ENCODE measurements at regions not wholly inside any gene's neighbourhood (a gene's known extent, or its start where the extent isn't known, plus 50 kb on each side); places are given as distances from the start of the nearest gene placed in this dataset.

DNA sequence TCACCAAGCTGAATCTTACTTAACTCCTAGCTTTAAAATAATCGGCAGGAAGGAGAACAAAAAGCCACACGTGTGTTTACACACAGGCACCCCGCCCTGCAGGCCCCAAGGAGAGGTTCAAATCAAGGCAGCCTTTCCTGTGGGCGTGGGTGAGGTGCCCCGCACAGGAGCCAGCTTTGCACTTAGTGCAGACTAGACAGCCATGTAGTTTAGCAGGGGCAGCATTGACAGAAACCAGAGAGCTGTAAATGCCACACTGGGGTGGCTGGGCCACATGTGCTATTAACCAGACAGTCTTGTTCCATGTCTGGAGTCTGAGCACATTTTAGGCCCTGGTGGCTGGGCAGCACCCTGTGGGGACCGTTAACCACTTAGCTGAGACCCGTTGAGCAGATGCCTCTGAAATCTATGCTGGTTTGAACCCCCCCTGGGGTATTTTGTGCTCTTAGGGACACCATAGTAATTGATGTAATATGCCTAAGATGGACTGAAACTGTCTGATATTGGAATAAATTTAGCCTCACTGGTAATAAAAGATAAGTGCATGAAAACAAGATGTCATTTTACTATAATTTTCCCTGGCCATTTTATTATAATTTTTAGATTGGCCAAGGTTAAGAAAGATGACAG lies 106.4 kb upstream of the KCNG1 start:
- H2AK9ac ChIP-seq (replicated peaks; ENCODE audit: low read depth, low read length, poor library complexity), result no peak overlapping the region
- POLR2A ChIA-PET (ENCODE audit: unreplicated experiment), result interaction anchor here (0.5 kb wide), 1 partner anchor 34 kb away, joined by 3 read pairs; no protein-coding TSS in a partner anchor
- peak overlapping the region; percentile 41; the same call in 1 of the 2 replicates for H3K23ac ChIP-seq (ENCODE audit: low read depth, low read length)
- H2BK120ac ChIP-seq (ENCODE audit: low read depth, low read length), result peak overlapping the region; percentile 92
- DNase-seq (no peak), ATAC-seq (ENCODE audit: low read depth) (no peak)
- H3K79me1 ChIP-seq (ENCODE audit: low read depth in 1 of 2, low read length in 2 of 2), result 0 out of 4 replicates have a peak, but pooled peaks cover 0 to 5% of the 10 kb centered on the region in 2 experiments
- peaks cover 13% of the 10 kb centered on the region for H3K4me1 ChIP-seq (ENCODE audit: control insufficient read depth, insufficient read depth, low read length)
- peak overlapping the region; percentile 39; the same call in 1 of the 2 replicates for H3K18ac ChIP-seq (ENCODE audit: low read depth, low read length)
- peaks cover 14% of the 10 kb centered on the region for H3K9me1 ChIP-seq (ENCODE audit: insufficient read depth, low read length)
- WGBS, 2 experiments (ENCODE audit: extremely low coverage in 2 of 2, insufficient read length in 1 of 2), result 100% methylated on average over 1 of the region's 7 CpGs; no CpG with 5 or more reads in 1 of the 2 experiments
- peak overlapping the region; percentile 27; the same call in 1 of the 2 replicates for H3K56ac ChIP-seq (ENCODE audit: extremely low read depth, insufficient read depth, low read length)
- no peaks in the 10 kb centered on the region for H3K9me3 ChIP-seq (ENCODE audit: control insufficient read depth, insufficient read depth, low read length)
- peak overlapping the region; percentile 71 for H4K91ac ChIP-seq (ENCODE audit: insufficient read depth, low read depth, low read length)
- peak overlapping the region; percentile 81 for H3K4ac ChIP-seq (ENCODE audit: low read depth, low read length)
- in situ Hi-C loops (cut with MboI; ENCODE audit: low sequenced_read_pairs) (no loop called here), intact Hi-C loops (cut with micrococcal nuclease) (no loop called here), dilution Hi-C loops (cut with HindIII; ENCODE audit: low sequenced_read_pairs, unreplicated experiment) (no loop called here)
- H3K27me3 ChIP-seq (ENCODE audit: control insufficient read depth, insufficient read depth, low read length), result no peaks in the 10 kb centered on the region
- H3K4me2 ChIP-seq (ENCODE audit: low read depth, low read length), result no peak overlapping the region
- H3K4me3 ChIP-seq (ENCODE audit: insufficient read depth, low read depth, low read length), result no peak overlapping the region
- no peak overlapping the region; the same call in 1 of the 2 replicates for H3K27ac ChIP-seq (ENCODE audit: insufficient read depth, low read length)
- H2AFZ ChIP-seq (replicated peaks; ENCODE audit: low read length, poor library complexity), result peak overlapping the region; percentile 80
- H4K8ac ChIP-seq (ENCODE audit: low read depth in 2 of 2, low read length in 2 of 2), result peak overlapping the region; percentile 48 to 60
- peak overlapping the region; percentile 12 for H2BK5ac ChIP-seq (ENCODE audit: low read depth, low read length, poor library complexity, severe bottlenecking)
- no peaks in the 10 kb centered on the region for H4K20me1 ChIP-seq (ENCODE audit: insufficient read depth, low read length)
- H2AK5ac ChIP-seq (ENCODE audit: low read depth, low read length), result peak overlapping the region; percentile 95
- peak overlapping the region; percentile 73 for H3K14ac ChIP-seq (replicated peaks; ENCODE audit: low read depth, low read length)
- BruUV-seq (replicated peaks), result no TSS peak
- peak overlapping the region; percentile 85 for H2BK20ac ChIP-seq (ENCODE audit: low read depth, low read length)
- H3K9ac ChIP-seq (ENCODE audit: low read depth, low read length), result no peak overlapping the region
- peak overlapping the region; percentile 92; the same call in 2 of the 3 replicates for H2BK15ac ChIP-seq (ENCODE audit: low read depth, low read length)
- peak overlapping the region; percentile 29 for H4K5ac ChIP-seq (ENCODE audit: low read depth, low read length)
- CTCF ChIA-PET, result interaction anchor here (0.5 kb wide), 1 partner anchor 336 kb away, joined by 3 read pairs; no protein-coding TSS in a partner anchor
- no peaks in the 10 kb centered on the region for H3K36me3 ChIP-seq (ENCODE audit: control insufficient read depth, insufficient read depth, low read length)
- no peak for TF ChIP-seq MAFK (IDR thresholded peaks at IDR 0.05; ENCODE audit: low read depth, low read length)
- TF ChIP-seq MXI1 (IDR thresholded peaks at IDR 0.05; ENCODE audit: borderline replicate concordance, low read depth, low read length), result no peak
- TF ChIP-seq, protein P1, sequence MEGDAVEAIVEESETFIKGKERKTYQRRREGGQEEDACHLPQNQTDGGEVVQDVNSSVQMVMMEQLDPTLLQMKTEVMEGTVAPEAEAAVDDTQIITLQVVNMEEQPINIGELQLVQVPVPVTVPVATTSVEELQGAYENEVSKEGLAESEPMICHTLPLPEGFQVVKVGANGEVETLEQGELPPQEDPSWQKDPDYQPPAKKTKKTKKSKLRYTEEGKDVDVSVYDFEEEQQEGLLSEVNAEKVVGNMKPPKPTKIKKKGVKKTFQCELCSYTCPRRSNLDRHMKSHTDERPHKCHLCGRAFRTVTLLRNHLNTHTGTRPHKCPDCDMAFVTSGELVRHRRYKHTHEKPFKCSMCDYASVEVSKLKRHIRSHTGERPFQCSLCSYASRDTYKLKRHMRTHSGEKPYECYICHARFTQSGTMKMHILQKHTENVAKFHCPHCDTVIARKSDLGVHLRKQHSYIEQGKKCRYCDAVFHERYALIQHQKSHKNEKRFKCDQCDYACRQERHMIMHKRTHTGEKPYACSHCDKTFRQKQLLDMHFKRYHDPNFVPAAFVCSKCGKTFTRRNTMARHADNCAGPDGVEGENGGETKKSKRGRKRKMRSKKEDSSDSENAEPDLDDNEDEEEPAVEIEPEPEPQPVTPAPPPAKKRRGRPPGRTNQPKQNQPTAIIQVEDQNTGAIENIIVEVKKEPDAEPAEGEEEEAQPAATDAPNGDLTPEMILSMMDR (conservative IDR thresholded peaks at IDR 0.05; ENCODE audit: low read depth, low read length), result no peak
- TF ChIP-seq MAZ (IDR thresholded peaks at IDR 0.05; ENCODE audit: borderline replicate concordance, low read depth, low read length), result no peak
- TF ChIP-seq POLR2A (IDR thresholded peaks at IDR 0.05; ENCODE audit: low read depth, low read length), result no peak
- TF ChIP-seq, protein P2, sequence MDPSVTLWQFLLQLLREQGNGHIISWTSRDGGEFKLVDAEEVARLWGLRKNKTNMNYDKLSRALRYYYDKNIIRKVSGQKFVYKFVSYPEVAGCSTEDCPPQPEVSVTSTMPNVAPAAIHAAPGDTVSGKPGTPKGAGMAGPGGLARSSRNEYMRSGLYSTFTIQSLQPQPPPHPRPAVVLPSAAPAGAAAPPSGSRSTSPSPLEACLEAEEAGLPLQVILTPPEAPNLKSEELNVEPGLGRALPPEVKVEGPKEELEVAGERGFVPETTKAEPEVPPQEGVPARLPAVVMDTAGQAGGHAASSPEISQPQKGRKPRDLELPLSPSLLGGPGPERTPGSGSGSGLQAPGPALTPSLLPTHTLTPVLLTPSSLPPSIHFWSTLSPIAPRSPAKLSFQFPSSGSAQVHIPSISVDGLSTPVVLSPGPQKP (IDR thresholded peaks at IDR 0.05; ENCODE audit: borderline replicate concordance, low read depth, low read length), result no peak
- TF ChIP-seq NFE2L2 (IDR thresholded peaks at IDR 0.05; ENCODE audit: low read depth, low read length), result no peak
- TF ChIP-seq FOS (IDR thresholded peaks at IDR 0.05; ENCODE audit: low read depth, low read length), result no peak
- TF ChIP-seq CEBPB (IDR thresholded peaks at IDR 0.05; ENCODE audit: low read depth, low read length), result no peak
- no peak for TF ChIP-seq CHD1 (IDR thresholded peaks at IDR 0.05; ENCODE audit: low read depth, low read length)
- TF ChIP-seq, protein P3, sequence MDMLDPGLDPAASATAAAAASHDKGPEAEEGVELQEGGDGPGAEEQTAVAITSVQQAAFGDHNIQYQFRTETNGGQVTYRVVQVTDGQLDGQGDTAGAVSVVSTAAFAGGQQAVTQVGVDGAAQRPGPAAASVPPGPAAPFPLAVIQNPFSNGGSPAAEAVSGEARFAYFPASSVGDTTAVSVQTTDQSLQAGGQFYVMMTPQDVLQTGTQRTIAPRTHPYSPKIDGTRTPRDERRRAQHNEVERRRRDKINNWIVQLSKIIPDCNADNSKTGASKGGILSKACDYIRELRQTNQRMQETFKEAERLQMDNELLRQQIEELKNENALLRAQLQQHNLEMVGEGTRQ (IDR thresholded peaks at IDR 0.05; ENCODE audit: low read depth, low read length), result no peak
- no peak for TF ChIP-seq SMC3 (IDR thresholded peaks at IDR 0.05; ENCODE audit: low read depth, low read length)
- no peak for TF ChIP-seq RFX5 (IDR thresholded peaks at IDR 0.05; ENCODE audit: low read depth, low read length)
- TF ChIP-seq BHLHE40 (IDR thresholded peaks at IDR 0.05; ENCODE audit: low read depth, low read length), result no peak
- no peak for TF ChIP-seq RAD21 (IDR thresholded peaks at IDR 0.05; ENCODE audit: low read length)

All from IMR-90 (cell line).